CD4-positive, alpha-beta T cell treated with Interleukin-17A for 4 hours (primary cell): ENCODE measurements at regions not wholly inside any gene's neighbourhood (a gene's known extent, or its start where the extent isn't known, plus 50 kb on each side); places are given as distances from the start of the nearest gene placed in this dataset.

Source experiments
- DNase-seq: peaks from one replicate; pipeline ENCODE4 v3.0.0-alpha.2; 2020; ENCODE audit warnings: mixed read lengths

DNA sequence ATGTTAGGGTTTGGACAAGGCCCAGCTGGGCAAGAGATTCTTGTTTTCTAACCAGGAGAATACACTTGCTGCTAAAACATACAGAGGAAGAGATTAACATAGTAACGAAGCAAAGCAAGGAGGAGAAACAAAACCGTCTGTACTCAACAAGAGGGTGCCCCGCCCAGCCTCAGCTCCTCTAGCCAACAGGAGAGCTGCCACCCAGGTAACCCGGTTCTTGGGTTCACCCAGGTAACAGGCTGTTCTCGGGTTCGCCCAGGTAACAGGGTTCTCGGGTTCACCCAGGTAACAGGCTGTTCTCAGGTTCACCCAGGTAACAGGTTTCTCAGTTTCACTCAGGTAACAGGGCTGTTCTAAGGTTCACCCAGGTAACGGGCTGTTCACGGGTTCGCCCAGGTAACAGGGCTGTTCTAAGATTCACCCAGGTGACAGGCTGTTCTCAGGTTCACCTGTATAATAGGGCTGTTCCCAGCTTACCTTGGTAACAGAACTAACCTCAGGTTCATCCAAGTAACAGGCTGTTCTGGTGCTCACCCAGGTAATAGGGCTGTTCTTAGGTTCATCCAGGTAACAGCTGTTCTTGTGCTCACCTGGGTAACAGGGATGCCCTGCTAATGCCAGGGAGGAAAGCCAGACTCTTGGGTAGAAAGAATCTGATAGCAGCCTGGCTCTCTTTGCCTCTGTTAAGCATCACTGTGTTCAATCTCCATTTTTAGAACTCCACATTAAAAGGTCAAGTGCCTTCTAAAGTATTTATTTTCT lies 271.6 kb downstream of the SYK start:
- no peak for DNase-seq

GRCh38 chr9:91073811-91074771 lies 272.5 kb downstream of the SYK start:
- DNase-seq = no peak

DNA sequence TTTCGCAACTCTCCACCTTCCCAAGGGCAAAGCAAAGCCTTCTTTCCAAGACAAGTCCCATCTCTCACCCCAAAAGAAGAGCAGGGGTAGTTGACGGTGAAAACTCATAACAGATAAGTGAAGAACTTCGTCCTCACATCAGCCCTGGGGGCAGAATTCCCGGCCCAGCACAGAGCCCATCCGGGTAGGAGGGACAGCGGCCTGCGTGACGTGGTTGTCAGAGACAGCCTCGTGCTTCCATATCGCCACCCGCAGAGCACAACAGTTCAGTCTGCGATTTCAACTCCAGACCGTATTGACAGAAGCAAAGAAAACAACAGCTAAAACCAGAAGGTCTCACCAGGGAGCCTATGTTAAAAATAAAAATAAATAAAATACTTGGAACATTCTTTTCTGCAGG lies 273.2 kb downstream of the SYK start:
- DNase-seq = no peak

DNA sequence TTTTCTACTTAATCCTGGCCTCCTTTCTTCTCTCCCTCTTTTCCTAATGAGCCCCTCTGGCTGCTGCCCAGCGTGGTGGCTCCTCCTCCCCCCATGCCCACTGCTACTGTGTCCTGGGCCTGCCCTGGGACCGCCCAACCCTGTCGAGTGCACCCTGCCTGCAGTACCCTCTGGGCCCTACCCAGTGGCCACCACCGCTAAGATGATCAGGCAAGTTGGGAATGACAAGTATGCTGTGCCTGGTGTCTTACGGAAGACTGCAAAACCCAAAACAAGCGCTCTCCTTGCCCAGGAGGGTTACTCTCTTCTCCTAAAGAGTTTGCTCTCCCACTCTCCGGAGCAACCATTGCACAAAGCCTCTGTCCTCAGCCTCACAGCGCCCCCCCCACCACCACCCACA lies 273.7 kb downstream of the SYK start:
- DNase-seq = no peak

DNA sequence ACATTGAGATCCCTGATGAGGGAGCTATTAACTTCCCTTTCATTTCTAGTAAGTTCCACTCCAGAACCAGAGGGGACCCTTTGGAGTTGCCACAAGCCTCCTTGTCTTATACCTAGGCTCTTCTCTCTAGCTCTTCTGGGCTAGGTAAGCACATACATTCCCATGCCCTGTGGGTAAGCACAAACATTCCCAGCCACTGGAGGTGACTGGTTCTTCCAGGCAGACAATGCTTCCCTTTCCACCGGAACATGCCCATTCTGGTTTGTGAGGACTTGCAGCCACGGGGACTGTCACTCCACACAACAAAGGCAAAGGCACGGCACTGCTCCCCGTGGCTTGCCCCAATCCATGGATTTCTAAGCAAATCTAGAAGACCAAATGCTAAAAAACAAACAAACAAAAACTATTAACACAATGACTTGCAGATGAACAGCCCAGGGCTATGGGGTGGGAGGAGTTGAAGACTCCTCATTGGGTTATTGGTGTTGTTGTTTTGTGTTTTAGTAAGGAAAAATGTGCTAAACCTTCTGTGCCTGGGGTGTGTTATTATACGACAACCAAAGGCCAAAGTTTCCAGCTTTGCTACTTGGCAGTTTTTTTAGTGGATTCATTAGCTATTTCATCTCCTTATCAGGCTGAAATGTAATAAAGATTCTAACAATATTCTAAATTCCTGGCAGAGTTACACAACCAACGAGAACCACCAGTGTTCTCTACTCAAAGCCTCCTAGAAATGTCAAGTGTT lies 276.2 kb downstream of the SYK start:
- no peak for DNase-seq

DNA sequence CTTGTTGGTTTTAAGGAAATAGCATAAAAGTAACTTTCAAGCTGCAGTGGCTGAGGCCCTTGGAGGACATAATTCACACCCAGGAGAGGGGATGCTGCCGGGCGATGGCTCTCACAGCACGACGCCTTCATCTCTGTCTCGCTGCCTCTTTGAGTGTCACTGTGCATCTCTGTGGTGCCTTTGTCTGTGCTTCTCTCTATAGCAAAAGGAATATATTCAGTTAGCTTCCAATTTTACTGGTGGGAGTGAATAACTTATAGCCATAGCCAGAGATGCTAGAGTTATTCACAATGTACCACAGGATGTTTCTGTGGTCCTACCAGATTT lies 276.7 kb downstream of the SYK start:
- DNase-seq = no peak

DNA sequence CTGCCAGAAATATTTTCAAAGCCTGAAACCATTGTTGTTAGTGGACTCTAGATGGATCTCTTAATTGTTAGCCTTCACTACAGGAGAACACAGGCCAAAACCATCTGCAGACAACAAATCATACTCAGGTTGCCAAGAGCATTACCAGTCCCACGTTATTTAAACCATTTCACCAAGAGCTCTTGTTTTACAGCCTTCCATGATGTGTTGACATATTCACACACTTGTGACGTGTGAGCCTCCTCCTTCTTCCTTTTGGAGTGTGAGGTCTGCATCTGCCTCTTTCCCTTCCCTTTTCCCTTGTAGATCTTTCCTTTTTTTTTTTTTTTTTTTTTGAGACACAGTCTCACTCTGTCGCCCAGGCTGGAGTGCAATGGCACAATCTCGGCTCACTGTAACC lies 279.0 kb downstream of the AUH start:
- no peak for DNase-seq

DNA sequence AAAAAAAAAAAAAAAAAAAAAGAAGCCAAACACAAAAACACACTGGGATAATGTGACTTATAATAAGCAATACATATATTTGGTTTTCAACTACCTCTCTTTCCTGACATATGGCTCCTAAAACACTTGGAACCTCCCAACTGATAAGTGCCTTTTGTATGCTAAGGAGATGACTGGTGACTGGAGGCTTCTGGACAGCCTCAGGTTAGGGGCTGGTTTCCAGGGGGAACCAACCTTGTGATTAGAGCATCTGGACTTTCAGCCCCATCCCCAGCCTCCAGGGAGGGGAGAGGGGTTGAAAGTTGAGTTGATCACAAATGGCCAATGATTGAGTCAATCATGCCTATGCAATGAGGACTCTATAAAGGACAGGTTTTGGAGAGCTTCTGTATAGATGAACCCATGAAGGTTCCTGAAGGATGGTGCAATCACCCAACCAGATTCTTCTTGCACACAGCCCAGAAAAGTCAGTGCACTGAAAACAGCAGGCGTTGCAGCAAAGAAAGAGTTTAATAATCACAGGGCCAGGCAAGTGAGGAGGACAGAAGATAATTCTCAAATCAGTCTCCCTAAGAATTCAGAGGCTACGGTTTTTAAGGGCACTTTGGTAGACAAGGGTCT lies 276.7 kb downstream of the AUH start:
- no peak for DNase-seq

DNA sequence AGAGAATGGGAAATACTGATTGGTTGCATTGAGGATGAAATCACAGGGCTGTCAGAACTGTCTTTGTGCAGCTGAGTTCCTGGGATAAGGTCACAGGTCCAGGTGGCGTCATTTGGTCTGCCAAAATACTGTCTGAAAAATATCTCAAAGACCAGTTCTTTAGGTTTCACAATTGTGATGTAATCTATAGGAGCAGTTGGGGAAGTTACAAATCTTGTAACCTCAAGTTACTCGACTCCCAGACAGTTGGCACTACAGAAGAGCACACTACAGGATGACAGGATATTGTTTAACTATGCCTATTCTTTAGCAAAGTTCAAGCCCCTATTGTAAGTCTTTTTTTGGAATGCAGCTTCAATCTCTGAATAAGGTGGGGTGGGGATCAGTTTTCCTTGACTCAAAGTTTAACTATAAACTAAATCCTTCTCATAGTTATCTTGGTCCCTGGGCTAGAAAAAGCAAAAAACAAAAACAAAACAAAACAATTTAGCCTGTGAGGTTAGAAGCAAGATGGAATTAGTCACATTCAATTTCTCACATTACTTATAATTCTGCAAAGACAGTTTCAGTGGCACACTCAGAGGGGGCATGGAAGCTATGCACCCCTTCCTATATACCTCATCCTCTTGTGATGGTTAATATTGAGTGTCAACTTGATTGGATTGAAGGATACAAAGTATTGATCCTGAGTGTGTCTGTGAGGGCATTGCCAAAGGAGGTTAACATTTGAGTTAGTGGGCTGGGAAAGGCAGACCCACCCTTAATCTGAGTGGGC lies 276.0 kb downstream of the AUH start:
- no peak for DNase-seq

- no peak for DNase-seq
Observed at GRCh38 chr9:91086657-91087461, 274.9 kb downstream of the AUH start.

DNA sequence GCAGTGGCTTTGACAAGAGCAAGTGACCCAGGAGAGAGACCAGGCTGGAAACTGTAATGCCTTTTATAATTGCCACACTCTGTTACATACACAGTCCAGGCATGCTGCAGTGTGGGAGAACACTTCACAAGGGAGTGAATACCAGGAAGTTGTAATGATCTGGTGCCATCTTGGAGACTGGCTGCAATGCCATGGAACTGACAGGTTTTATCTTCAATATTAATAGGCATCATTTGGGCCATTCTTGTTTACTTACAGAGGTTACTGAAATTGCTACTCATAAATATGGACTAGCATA lies 274.3 kb downstream of the AUH start:
- no peak for DNase-seq

GRCh38 chr9:91089405-91090129 lies 272.2 kb downstream of the AUH start:
- DNase-seq = no peak

GRCh38 chr9:91090130-91090410 lies 271.6 kb downstream of the AUH start:
- no peak for DNase-seq

GRCh38 chr9:91092214-91092613 lies 269.5 kb downstream of the AUH start:
- no peak for DNase-seq

- no peak for DNase-seq
Observed at GRCh38 chr9:91094324-91095088, 267.2 kb downstream of the AUH start.

DNA sequence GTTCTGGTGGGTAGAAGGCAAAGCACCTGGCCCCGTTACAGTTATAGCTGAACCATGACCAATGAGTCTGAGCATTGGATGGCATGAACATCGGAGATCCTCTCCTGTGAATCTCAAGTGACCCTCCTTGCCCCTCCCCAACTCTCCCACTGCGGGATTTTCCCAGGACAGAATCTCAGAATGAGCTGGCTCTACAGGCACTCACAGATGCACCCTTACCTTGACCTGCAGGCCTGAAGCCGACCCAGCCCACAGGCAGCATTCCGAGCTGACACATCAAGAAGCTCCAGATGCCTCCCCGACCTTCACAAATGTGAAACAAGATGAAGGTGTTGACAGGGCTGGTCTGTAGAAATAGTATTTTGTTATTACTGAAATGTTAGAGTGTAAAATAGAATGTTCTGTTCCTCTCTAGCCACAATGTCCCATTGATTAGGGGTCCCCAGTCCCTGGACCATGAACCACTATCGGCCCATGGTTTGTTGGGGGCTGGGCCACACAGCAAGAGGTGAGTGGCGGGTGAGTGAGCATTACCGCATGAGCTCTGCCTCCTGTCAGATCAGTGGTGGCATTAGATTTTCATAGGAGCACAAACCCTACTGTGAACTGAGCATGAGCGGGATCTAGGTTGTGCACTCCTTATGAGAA lies 263.4 kb downstream of the AUH start:
- DNase-seq = no peak

GRCh38 chr9:91099436-91099835 lies 262.3 kb downstream of the AUH start:
- DNase-seq = no peak

- no peak for DNase-seq
Observed at GRCh38 chr9:91100878-91101450, 260.8 kb downstream of the AUH start.

GRCh38 chr9:91101611-91102168 lies 260.0 kb downstream of the AUH start:
- DNase-seq = peak; percentile 78
